GM23338 (cell line): ENCODE measurements at regions not wholly inside any gene's neighbourhood (a gene's known extent, or its start where the extent isn't known, plus 50 kb on each side); places are given as distances from the start of the nearest gene placed in this dataset.

Source experiments
- ATAC-seq: fragments of 200-7000 bp; cut with Tn5 transposase; 3 replicates; pipeline ENCODE4 v1.9.1; 2020
- DNase-seq: peaks from one replicate; pipeline ENCODE4 v3.0.0-alpha.2; 2015; ENCODE audit warnings: low spot score
- H2AFZ ChIP-seq: fragments of 200-600 bp; sonication (generic); 2 replicates; pipeline ENCODE4 v1.8.0; 2016; ENCODE audit warnings: antibody characterized with exemption, mild to moderate bottlenecking, moderate library complexity
- H3F3A ChIP-seq: fragments of 200-600 bp; sonication (generic); replicated peaks from 2 replicates; pipeline ENCODE4 v1.8.0; 2017; ENCODE audit warnings: antibody characterized with exemption, mixed run types, low read depth
- H3K27ac ChIP-seq: fragments of 200-600 bp; sonication (generic); 2 replicates; pipeline ENCODE4 v1.6.1; 2016; ENCODE audit warnings: low read depth
- H3K27me3 ChIP-seq: fragments of 200-600 bp; sonication (generic); 2 replicates; pipeline ENCODE4 v1.8.0; 2016; ENCODE audit warnings: mild to moderate bottlenecking, mixed run types, moderate library complexity; ENCODE audit not compliant: insufficient read depth
- H3K36me3 ChIP-seq: fragments of 200-600 bp; sonication (generic); 2 replicates; pipeline ENCODE4 v1.8.0; 2016; ENCODE audit warnings: mild to moderate bottlenecking; ENCODE audit not compliant: insufficient read depth
- H3K4me1 ChIP-seq: fragments of 200-600 bp; sonication (generic); 2 replicates; pipeline ENCODE4 v1.8.0; 2016; ENCODE audit warnings: mild to moderate bottlenecking, moderate library complexity; ENCODE audit not compliant: insufficient read depth
- H3K4me2 ChIP-seq: fragments of 200-600 bp; sonication (generic); 2 replicates; pipeline ENCODE4 v1.7.1; 2017; ENCODE audit warnings: mixed run types
- H3K4me3 ChIP-seq: fragments of 200-600 bp; sonication (generic); 2 replicates; pipeline ENCODE4 v1.6.1; 2016; ENCODE audit warnings: mixed run types
- H3K79me2 ChIP-seq: fragments of 200-600 bp; sonication (generic); replicated peaks from 2 replicates; pipeline ENCODE4 v1.8.0; 2017; ENCODE audit warnings: mild to moderate bottlenecking; ENCODE audit not compliant: insufficient read depth
- H3K9me2 ChIP-seq: fragments of 200-600 bp; sonication (generic); 2 replicates; pipeline ENCODE4 v1.8.0; 2017; ENCODE audit not compliant: insufficient read depth
- H4K20me1 ChIP-seq: fragments of 200-600 bp; sonication (generic); replicated peaks from 2 replicates; pipeline ENCODE4 v1.8.0; 2017; ENCODE audit warnings: mild to moderate bottlenecking; ENCODE audit not compliant: insufficient read depth
- H3K27ac Mint-ChIP-seq: 2 replicates; pipeline ENCODE4 v1.8.0; 2020; ENCODE audit warnings: inconsistent platforms, mild to moderate bottlenecking, moderate library complexity, mixed read lengths
- H3K27me3 Mint-ChIP-seq: 3 replicates; pipeline ENCODE4 v1.8.0; 2022; ENCODE audit warnings: low read depth, mild to moderate bottlenecking, moderate library complexity, mixed read lengths, inconsistent platforms; ENCODE audit not compliant: insufficient read depth, poor library complexity
- H3K36me3 Mint-ChIP-seq: 3 replicates; pipeline ENCODE4 v1.8.0; 2021; ENCODE audit warnings: low read depth, mild to moderate bottlenecking, inconsistent platforms, moderate library complexity, mixed read lengths
- H3K4me1 Mint-ChIP-seq: 3 replicates; pipeline ENCODE4 v1.8.0; 2020; ENCODE audit warnings: mild to moderate bottlenecking, inconsistent platforms, mixed read lengths
- H3K4me3 Mint-ChIP-seq: 3 replicates; pipeline ENCODE4 v1.8.0; 2021; ENCODE audit warnings: moderate library complexity, mild to moderate bottlenecking, inconsistent platforms, mixed read lengths
- H3K9me3 Mint-ChIP-seq: 3 replicates; pipeline ENCODE4 v1.8.0; 2020; ENCODE audit warnings: moderate library complexity, mild to moderate bottlenecking, inconsistent platforms, mixed read lengths
- CREB1 ChIP-seq: fragments of 250-450 bp; sonication (Bioruptor Pico); IDR thresholded peaks from 2 replicates; pipeline ENCODE4 v1.5.0; 2020; ENCODE audit warnings: low read depth, mild to moderate bottlenecking, moderate library complexity
- EZH2 ChIP-seq: fragments of 200-600 bp; sonication (generic); IDR thresholded peaks from one replicate; pipeline ENCODE4 v1.8.0; 2017; ENCODE audit warnings: antibody characterized with exemption, mild to moderate bottlenecking, low read depth; ENCODE audit not compliant: unreplicated experiment
- EZH2phosphoT487 ChIP-seq: fragments of 200-600 bp; sonication (generic); IDR thresholded peaks from one replicate; pipeline ENCODE4 v1.8.1; 2018; ENCODE audit warnings: antibody characterized with exemption; ENCODE audit not compliant: unreplicated experiment
- JUNB ChIP-seq: IDR thresholded peaks from one replicate; pipeline ENCODE4 v1.6.1; 2016; ENCODE audit warnings: antibody characterized with exemption; ENCODE audit not compliant: unreplicated experiment
- NANOG ChIP-seq: IDR thresholded peaks from 2 replicates; pipeline ENCODE4 v1.6.1; 2016; ENCODE audit warnings: antibody characterized with exemption, borderline replicate concordance
- POLR2AphosphoS5 ChIP-seq: IDR thresholded peaks from 2 replicates; pipeline ENCODE4 v1.6.1; 2016; ENCODE audit warnings: antibody characterized with exemption, low read depth
- STAT1 ChIP-seq: IDR thresholded peaks from one replicate; pipeline ENCODE4 v1.6.1; 2016; ENCODE audit warnings: antibody characterized with exemption; ENCODE audit not compliant: unreplicated experiment
- ZNF331 ChIP-seq: fragments of 250-450 bp; sonication (Bioruptor Pico); IDR thresholded peaks from 2 replicates; pipeline ENCODE4 v1.5.0; 2020; ENCODE audit warnings: low read depth, mild to moderate bottlenecking, moderate library complexity
- TF ChIP-seq, protein P1 (sequence below): IDR thresholded peaks from 2 replicates; pipeline ENCODE4 v1.6.1; 2016; ENCODE audit warnings: antibody characterized with exemption
- TF ChIP-seq, protein P2 (sequence below), 2 experiments: fragments of 200-600 bp in 1 of 2; sonication (generic) in 1 of 2; conservative IDR thresholded peaks; 2 replicates each; pipeline versions ENCODE4 v1.5.1 to v1.6.1; 2016 to 2017; ENCODE audit warnings: antibody characterized with exemption in 2 of 2, low read depth in 2 of 2, mild to moderate bottlenecking in 2 of 2, moderate library complexity in 1 of 2
- TF ChIP-seq, protein P3 (sequence below): IDR thresholded peaks from one replicate; pipeline ENCODE4 v1.6.1; 2018; ENCODE audit warnings: antibody characterized with exemption; ENCODE audit not compliant: unreplicated experiment

DNA sequence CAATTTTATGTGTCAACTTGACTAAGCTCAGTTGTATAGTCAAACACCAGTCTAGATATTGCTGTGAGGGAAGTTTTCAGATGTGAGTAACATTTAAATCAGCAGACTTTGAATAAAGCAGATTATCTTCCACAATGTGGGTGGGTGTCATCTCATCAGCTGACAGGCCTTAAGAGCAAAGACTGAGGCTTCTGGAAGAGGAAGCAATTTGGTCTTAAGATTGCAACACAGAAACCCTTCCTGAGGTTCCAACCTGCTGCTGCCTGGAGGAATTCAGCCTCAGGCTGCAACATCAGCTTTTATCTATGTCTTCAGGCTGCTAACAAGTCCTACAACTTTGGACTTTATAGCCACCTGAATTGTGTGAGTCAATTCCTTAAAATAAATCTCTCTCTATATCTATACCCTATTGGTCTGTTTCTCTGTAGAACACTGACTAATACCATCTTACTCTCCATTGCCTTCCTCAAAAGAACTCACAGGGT lies 277.2 kb upstream of the PLET1 start:
- DNase-seq (no peak), ATAC-seq (no peak)
- no peak overlapping the region for H3K27ac Mint-ChIP-seq
- TF ChIP-seq JUNB (no peak), NANOG (no peak), EZH2phosphoT487 (no peak), POLR2AphosphoS5 (no peak), STAT1 (no peak), ZNF331 (CRISPR knock-in tag) (no peak), CREB1 (CRISPR knock-in tag) (no peak), EZH2 (no peak)
- TF ChIP-seq, protein P1, sequence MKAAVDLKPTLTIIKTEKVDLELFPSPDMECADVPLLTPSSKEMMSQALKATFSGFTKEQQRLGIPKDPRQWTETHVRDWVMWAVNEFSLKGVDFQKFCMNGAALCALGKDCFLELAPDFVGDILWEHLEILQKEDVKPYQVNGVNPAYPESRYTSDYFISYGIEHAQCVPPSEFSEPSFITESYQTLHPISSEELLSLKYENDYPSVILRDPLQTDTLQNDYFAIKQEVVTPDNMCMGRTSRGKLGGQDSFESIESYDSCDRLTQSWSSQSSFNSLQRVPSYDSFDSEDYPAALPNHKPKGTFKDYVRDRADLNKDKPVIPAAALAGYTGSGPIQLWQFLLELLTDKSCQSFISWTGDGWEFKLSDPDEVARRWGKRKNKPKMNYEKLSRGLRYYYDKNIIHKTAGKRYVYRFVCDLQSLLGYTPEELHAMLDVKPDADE: no peak
- TF ChIP-seq, protein P2, sequence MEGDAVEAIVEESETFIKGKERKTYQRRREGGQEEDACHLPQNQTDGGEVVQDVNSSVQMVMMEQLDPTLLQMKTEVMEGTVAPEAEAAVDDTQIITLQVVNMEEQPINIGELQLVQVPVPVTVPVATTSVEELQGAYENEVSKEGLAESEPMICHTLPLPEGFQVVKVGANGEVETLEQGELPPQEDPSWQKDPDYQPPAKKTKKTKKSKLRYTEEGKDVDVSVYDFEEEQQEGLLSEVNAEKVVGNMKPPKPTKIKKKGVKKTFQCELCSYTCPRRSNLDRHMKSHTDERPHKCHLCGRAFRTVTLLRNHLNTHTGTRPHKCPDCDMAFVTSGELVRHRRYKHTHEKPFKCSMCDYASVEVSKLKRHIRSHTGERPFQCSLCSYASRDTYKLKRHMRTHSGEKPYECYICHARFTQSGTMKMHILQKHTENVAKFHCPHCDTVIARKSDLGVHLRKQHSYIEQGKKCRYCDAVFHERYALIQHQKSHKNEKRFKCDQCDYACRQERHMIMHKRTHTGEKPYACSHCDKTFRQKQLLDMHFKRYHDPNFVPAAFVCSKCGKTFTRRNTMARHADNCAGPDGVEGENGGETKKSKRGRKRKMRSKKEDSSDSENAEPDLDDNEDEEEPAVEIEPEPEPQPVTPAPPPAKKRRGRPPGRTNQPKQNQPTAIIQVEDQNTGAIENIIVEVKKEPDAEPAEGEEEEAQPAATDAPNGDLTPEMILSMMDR (conservative IDR thresholded peaks at IDR 0.05; ENCODE audit: low read depth in 2 of 2): no peak
- TF ChIP-seq, protein P3, sequence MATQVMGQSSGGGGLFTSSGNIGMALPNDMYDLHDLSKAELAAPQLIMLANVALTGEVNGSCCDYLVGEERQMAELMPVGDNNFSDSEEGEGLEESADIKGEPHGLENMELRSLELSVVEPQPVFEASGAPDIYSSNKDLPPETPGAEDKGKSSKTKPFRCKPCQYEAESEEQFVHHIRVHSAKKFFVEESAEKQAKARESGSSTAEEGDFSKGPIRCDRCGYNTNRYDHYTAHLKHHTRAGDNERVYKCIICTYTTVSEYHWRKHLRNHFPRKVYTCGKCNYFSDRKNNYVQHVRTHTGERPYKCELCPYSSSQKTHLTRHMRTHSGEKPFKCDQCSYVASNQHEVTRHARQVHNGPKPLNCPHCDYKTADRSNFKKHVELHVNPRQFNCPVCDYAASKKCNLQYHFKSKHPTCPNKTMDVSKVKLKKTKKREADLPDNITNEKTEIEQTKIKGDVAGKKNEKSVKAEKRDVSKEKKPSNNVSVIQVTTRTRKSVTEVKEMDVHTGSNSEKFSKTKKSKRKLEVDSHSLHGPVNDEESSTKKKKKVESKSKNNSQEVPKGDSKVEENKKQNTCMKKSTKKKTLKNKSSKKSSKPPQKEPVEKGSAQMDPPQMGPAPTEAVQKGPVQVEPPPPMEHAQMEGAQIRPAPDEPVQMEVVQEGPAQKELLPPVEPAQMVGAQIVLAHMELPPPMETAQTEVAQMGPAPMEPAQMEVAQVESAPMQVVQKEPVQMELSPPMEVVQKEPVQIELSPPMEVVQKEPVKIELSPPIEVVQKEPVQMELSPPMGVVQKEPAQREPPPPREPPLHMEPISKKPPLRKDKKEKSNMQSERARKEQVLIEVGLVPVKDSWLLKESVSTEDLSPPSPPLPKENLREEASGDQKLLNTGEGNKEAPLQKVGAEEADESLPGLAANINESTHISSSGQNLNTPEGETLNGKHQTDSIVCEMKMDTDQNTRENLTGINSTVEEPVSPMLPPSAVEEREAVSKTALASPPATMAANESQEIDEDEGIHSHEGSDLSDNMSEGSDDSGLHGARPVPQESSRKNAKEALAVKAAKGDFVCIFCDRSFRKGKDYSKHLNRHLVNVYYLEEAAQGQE: no peak
- Histone ChIP-seq H3K4me2 (no peak overlapping the region), H3K36me3 (peaks cover 3% of the 10 kb centered on the region; the same call in 1 of the 2 replicates), H3K27ac (no peak overlapping the region), H3K4me1 (peaks cover 11% of the 10 kb centered on the region; the same call in 1 of the 2 replicates), H3F3A (no peaks in the 10 kb centered on the region), H2AFZ (no peak overlapping the region), H3K4me3 (no peak overlapping the region), H4K20me1 (no peaks in the 10 kb centered on the region), H3K9me2 (peaks cover 11% of the 10 kb centered on the region), H3K27me3 (no peaks in the 10 kb centered on the region), H3K79me2 (no peaks in the 10 kb centered on the region)
- no peak overlapping the region for H3K4me3 Mint-ChIP-seq
- H3K9me3 Mint-ChIP-seq: peaks cover 16% of the 10 kb centered on the region
- H3K4me1 Mint-ChIP-seq: no peaks in the 10 kb centered on the region; the same call in 2 of the 3 replicates
- no peaks in the 10 kb centered on the region for H3K27me3 Mint-ChIP-seq
- peaks cover 15% of the 10 kb centered on the region for H3K36me3 Mint-ChIP-seq
